Heart left ventricle (tissue), 13 donors: ENCODE measurements at regions not wholly inside any gene's neighbourhood (a gene's known extent, or its start where the extent isn't known, plus 50 kb on each side); places are given as distances from the start of the nearest gene placed in this dataset.

Experiments
- POLR2A ChIP-seq, 2 donors: fragments of 450-650 bp; IDR thresholded peaks; one replicate each; pipeline ENCODE4 v1.6.1; 2017; ENCODE audit warnings: antibody characterized with exemption in 2 of 2, mild to moderate bottlenecking in 2 of 2, moderate library complexity in 2 of 2
- TF ChIP-seq, protein P1 (sequence below), 12 donors: fragments of 200-600 bp; sonication (generic) in 4 of 12; IDR thresholded peaks; one replicate each; pipeline versions ENCODE4 v1.5.0 to v1.8.0; 2018 to 2022; ENCODE audit warnings: antibody characterized with exemption in 12 of 12, mild to moderate bottlenecking in 5 of 12
- donor health status: ischemic (EF 13 %, LVEDD 7.1; RV severe dilation, severe dysfunction).
- donor health status: DM: no; HTN: yes; CAD: no.
- donor health status: DM: no; HTN: no; CAD: no.
- donor health status: ischemic (EF 25% LVEDD 6.9; RV normal size, moderate dysfunction).
- donor health status: ischemic (EF 25% LVEDD 5.7; RV mildly dilated, moderate dysfunction).
- donor health status: ischemic (EF 35%, LVEDD 5.7; RV mildly dilated, moderate dysfunction).
- donor health status: nonischemic (EF 11% LVEDD 7.7; RV severe dilation, severe dysfunction).
- donor health status: DM: yes; HTN: yes; CAD: no.
- donor health status: PGD.
- donor health status: ischemic (EF 29% LVEDD 5.4; RV normal size, mild dysfunction).
- donor health status: nonischemic (EF 23%, LVEDD 6.1; RV moderate dilation, normal function).

DNA sequence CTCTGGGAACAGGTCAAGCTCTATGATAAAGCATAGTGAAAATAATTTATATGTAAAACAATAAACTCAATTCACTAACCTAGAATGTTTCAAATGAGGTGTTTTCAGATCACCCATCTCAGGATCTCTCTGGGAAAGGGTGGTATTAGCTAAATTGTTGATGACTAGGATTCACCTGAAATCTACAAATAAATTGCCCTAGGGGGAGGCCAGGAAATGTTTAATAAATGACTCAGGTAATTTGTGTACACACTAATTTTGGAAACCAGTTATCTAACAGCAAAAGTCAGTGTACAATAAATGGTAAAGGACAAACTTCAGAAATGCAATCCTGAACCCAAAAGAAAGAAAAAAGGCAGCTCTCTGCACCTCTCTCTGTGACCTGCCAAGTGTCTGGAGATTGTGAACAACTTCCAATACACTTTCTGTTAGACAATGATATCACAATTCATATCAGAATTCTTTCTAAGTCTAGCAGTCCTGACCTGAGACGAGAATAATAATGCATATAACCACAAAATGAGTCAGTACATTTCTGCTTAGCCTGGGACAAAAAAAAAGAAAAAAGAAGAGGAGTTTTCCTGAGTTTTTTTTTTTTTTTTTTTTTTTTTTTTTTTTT is 760.0 kb downstream of the EPHA4 start:
- no peak for TF ChIP-seq POLR2A (IDR thresholded peaks at IDR 0.05)
- TF ChIP-seq, protein P1, sequence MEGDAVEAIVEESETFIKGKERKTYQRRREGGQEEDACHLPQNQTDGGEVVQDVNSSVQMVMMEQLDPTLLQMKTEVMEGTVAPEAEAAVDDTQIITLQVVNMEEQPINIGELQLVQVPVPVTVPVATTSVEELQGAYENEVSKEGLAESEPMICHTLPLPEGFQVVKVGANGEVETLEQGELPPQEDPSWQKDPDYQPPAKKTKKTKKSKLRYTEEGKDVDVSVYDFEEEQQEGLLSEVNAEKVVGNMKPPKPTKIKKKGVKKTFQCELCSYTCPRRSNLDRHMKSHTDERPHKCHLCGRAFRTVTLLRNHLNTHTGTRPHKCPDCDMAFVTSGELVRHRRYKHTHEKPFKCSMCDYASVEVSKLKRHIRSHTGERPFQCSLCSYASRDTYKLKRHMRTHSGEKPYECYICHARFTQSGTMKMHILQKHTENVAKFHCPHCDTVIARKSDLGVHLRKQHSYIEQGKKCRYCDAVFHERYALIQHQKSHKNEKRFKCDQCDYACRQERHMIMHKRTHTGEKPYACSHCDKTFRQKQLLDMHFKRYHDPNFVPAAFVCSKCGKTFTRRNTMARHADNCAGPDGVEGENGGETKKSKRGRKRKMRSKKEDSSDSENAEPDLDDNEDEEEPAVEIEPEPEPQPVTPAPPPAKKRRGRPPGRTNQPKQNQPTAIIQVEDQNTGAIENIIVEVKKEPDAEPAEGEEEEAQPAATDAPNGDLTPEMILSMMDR (IDR thresholded peaks at IDR 0.05) = no peak
